Liver (tissue), 8 donors: ENCODE measurements at regions not wholly inside any gene's neighbourhood (a gene's known extent, or its start where the extent isn't known, plus 50 kb on each side); places are given as distances from the start of the nearest gene placed in this dataset.

ENCODE experiments used
- DNase-seq: peaks from one replicate; pipeline ENCODE4 v3.0.0-alpha.2; 2017; ENCODE audit warnings: low spot score
- H3K27ac ChIP-seq, 2 donors: one replicate each; pipeline ENCODE4 v1.7.0; 2013; ENCODE audit warnings: inconsistent platforms in 2 of 2, low read length in 2 of 2, control low read depth in 1 of 2, low read depth in 1 of 2, mild to moderate bottlenecking in 1 of 2
- H3K27me3 ChIP-seq, 4 donors: one replicate each; pipeline versions ENCODE4 v1.6.1 to v1.7.0; 2013; ENCODE audit warnings: low read length in 3 of 4, inconsistent platforms in 1 of 4, mild to moderate bottlenecking in 1 of 4, moderate library complexity in 1 of 4; ENCODE audit not compliant: control insufficient read depth in 4 of 4, insufficient read depth in 4 of 4
- H3K36me3 ChIP-seq, 4 donors: one replicate each; pipeline versions ENCODE4 v1.6.1 to v1.7.0; 2013; ENCODE audit warnings: low read length in 3 of 4, mild to moderate bottlenecking in 3 of 4, low read depth in 1 of 4, moderate library complexity in 1 of 4; ENCODE audit not compliant: control insufficient read depth in 4 of 4, insufficient read depth in 3 of 4
- H3K4me1 ChIP-seq, 4 donors: one replicate each; pipeline versions ENCODE4 v1.6.1 to v1.7.0; 2013; ENCODE audit warnings: low read length in 3 of 4, mild to moderate bottlenecking in 3 of 4, moderate library complexity in 1 of 4; ENCODE audit not compliant: control insufficient read depth in 4 of 4, insufficient read depth in 4 of 4
- H3K4me3 ChIP-seq, 3 donors: one replicate each; pipeline versions ENCODE4 v1.6.1 to v1.7.0; 2013; ENCODE audit warnings: low read length in 3 of 3, control low read depth in 1 of 3, low read depth in 1 of 3, mild to moderate bottlenecking in 1 of 3
- H3K9ac ChIP-seq, 2 donors: one replicate each; pipeline ENCODE4 v1.7.0; 2013; ENCODE audit warnings: low read length in 2 of 2, mild to moderate bottlenecking in 2 of 2, moderate library complexity in 2 of 2, control low read depth in 1 of 2, low read depth in 1 of 2
- H3K9me3 ChIP-seq, 4 donors: one replicate each; pipeline versions ENCODE4 v1.6.1 to v1.7.0; 2013; ENCODE audit warnings: low read length in 3 of 4; ENCODE audit not compliant: control insufficient read depth in 4 of 4
- EGR1 ChIP-seq, 2 donors: IDR thresholded peaks; 2 replicates each; pipeline ENCODE4 v1.6.1; 2016 to 2018; ENCODE audit warnings: antibody characterized with exemption in 2 of 2, low read depth in 2 of 2
- FOXA2 ChIP-seq: IDR thresholded peaks from 2 replicates; pipeline ENCODE4 v1.6.1; 2016; ENCODE audit warnings: antibody characterized with exemption
- GABPA ChIP-seq, 2 donors: IDR thresholded peaks in 1 of 2; conservative IDR thresholded peaks in 1 of 2; 2 replicates each; pipeline ENCODE4 v1.6.1; 2016; ENCODE audit warnings: antibody characterized with exemption in 2 of 2, mild to moderate bottlenecking in 1 of 2, moderate library complexity in 1 of 2
- HNF4A ChIP-seq, 2 donors: conservative IDR thresholded peaks; 2 replicates each; pipeline ENCODE4 v1.6.1; 2016; ENCODE audit warnings: antibody characterized with exemption in 2 of 2, mild to moderate bottlenecking in 2 of 2
- HNF4G ChIP-seq: IDR thresholded peaks from 2 replicates; pipeline ENCODE4 v1.6.1; 2016; ENCODE audit warnings: antibody characterized with exemption
- JUND ChIP-seq, 2 donors: IDR thresholded peaks; 2 replicates each; pipeline ENCODE4 v1.6.1; 2016; ENCODE audit warnings: antibody characterized with exemption in 2 of 2
- RAD21 ChIP-seq, 2 donors: IDR thresholded peaks; 2 replicates each; pipeline ENCODE4 v1.6.1; 2016; ENCODE audit warnings: antibody characterized with exemption in 2 of 2, mild to moderate bottlenecking in 2 of 2
- RXRA ChIP-seq, 2 donors: IDR thresholded peaks; 2 replicates each; pipeline ENCODE4 v1.6.1; 2017 to 2018; ENCODE audit warnings: antibody characterized with exemption in 2 of 2, mild to moderate bottlenecking in 1 of 2
- SP1 ChIP-seq: IDR thresholded peaks from 2 replicates; pipeline ENCODE4 v1.6.1; 2018; ENCODE audit warnings: antibody characterized with exemption, mild to moderate bottlenecking
- TAF1 ChIP-seq: conservative IDR thresholded peaks from 2 replicates; pipeline ENCODE4 v1.6.1; 2016; ENCODE audit warnings: antibody characterized with exemption, mild to moderate bottlenecking
- YY1 ChIP-seq: IDR thresholded peaks from 2 replicates; pipeline ENCODE4 v1.6.1; 2016; ENCODE audit warnings: antibody characterized with exemption, mild to moderate bottlenecking
- WGBS: extraction: QIAGEN DNeasy Blood & Tissue Kit; methylation state at CpG from one replicate; pipeline ENCODE4 v1.1.7; 2013; 5-methylcytosine and 5-hydroxymethylcytosine counted together
- TF ChIP-seq, protein P1 (sequence below): IDR thresholded peaks from 2 replicates; pipeline ENCODE4 v1.6.1; 2016; ENCODE audit warnings: antibody characterized with exemption, mild to moderate bottlenecking
- TF ChIP-seq, protein P2 (sequence below): fragments of 150-350 bp; IDR thresholded peaks from 2 replicates; pipeline ENCODE4 v1.5.1; 2017; ENCODE audit warnings: improper control_type of control experiment, low read depth, low read length; ENCODE audit not compliant: missing input control
- TF ChIP-seq, protein P3 (sequence below): IDR thresholded peaks from 2 replicates; pipeline ENCODE4 v1.6.1; 2016; ENCODE audit warnings: antibody characterized with exemption
- TF ChIP-seq, protein P4 (sequence below): IDR thresholded peaks from 2 replicates; pipeline ENCODE4 v1.6.1; 2016; ENCODE audit warnings: antibody characterized with exemption
- TF ChIP-seq, protein P5 (sequence below): IDR thresholded peaks from 2 replicates; pipeline ENCODE4 v1.6.1; 2016; ENCODE audit warnings: antibody characterized with exemption
- donor health status: healthy.
- donor health status: healthy.
- donor health status: healthy.
- donor health status: healthy.
- donor health status: healthy.

DNA sequence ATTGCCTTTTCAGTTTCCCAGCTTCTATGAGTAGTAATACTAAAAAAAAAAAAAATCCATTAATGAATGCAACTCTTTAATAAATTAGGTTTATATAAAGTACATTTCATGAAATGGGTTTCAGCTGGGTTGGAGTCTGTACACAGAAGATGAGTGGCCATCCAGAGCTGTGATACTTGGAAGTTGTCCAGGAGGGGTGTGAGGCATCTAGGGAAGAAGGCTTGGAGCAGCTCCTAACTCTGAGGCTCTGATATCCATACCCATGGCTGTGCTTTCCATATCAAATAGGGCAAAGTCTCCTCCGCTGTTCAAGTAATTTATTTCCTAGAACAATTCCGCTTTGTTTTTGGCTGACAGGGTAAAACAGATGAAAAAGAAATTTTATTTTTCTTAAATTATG lies 423.3 kb upstream of the TENM3 start:
- Histone ChIP-seq H3K9me3 (peaks cover 0 to 2% (median 0%) of the 10 kb centered on the region in 4 donors), H3K9ac (no peak overlapping the region), H3K4me3 (no peak overlapping the region), H3K36me3 (no peaks in the 10 kb centered on the region), H3K27ac (no peak overlapping the region), H3K27me3 (peaks cover 0 to 2% (median 0%) of the 10 kb centered on the region in 4 donors), H3K4me1 (no peaks in the 10 kb centered on the region)
- WGBS = 80% methylated on average over 2 of the region's 2 CpGs
- DNase-seq = no peak
- TF ChIP-seq SP1 = no peak
- TF ChIP-seq GABPA (IDR thresholded peaks at IDR 0.05 in 1 of 2, conservative IDR thresholded peaks at IDR 0.05 in 1 of 2) = no peak
- no peak for TF ChIP-seq HNF4A (conservative IDR thresholded peaks at IDR 0.05)
- TF ChIP-seq, protein P1, sequence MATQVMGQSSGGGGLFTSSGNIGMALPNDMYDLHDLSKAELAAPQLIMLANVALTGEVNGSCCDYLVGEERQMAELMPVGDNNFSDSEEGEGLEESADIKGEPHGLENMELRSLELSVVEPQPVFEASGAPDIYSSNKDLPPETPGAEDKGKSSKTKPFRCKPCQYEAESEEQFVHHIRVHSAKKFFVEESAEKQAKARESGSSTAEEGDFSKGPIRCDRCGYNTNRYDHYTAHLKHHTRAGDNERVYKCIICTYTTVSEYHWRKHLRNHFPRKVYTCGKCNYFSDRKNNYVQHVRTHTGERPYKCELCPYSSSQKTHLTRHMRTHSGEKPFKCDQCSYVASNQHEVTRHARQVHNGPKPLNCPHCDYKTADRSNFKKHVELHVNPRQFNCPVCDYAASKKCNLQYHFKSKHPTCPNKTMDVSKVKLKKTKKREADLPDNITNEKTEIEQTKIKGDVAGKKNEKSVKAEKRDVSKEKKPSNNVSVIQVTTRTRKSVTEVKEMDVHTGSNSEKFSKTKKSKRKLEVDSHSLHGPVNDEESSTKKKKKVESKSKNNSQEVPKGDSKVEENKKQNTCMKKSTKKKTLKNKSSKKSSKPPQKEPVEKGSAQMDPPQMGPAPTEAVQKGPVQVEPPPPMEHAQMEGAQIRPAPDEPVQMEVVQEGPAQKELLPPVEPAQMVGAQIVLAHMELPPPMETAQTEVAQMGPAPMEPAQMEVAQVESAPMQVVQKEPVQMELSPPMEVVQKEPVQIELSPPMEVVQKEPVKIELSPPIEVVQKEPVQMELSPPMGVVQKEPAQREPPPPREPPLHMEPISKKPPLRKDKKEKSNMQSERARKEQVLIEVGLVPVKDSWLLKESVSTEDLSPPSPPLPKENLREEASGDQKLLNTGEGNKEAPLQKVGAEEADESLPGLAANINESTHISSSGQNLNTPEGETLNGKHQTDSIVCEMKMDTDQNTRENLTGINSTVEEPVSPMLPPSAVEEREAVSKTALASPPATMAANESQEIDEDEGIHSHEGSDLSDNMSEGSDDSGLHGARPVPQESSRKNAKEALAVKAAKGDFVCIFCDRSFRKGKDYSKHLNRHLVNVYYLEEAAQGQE = no peak
- TF ChIP-seq, protein P2, sequence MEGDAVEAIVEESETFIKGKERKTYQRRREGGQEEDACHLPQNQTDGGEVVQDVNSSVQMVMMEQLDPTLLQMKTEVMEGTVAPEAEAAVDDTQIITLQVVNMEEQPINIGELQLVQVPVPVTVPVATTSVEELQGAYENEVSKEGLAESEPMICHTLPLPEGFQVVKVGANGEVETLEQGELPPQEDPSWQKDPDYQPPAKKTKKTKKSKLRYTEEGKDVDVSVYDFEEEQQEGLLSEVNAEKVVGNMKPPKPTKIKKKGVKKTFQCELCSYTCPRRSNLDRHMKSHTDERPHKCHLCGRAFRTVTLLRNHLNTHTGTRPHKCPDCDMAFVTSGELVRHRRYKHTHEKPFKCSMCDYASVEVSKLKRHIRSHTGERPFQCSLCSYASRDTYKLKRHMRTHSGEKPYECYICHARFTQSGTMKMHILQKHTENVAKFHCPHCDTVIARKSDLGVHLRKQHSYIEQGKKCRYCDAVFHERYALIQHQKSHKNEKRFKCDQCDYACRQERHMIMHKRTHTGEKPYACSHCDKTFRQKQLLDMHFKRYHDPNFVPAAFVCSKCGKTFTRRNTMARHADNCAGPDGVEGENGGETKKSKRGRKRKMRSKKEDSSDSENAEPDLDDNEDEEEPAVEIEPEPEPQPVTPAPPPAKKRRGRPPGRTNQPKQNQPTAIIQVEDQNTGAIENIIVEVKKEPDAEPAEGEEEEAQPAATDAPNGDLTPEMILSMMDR = no peak
- TF ChIP-seq EGR1 (IDR thresholded peaks at IDR 0.05; ENCODE audit: low read depth in 2 of 2) = no peak
- TF ChIP-seq YY1 = no peak
- no peak for TF ChIP-seq HNF4G
- no peak for TF ChIP-seq TAF1
- TF ChIP-seq FOXA2 = no peak
- TF ChIP-seq, protein P3, sequence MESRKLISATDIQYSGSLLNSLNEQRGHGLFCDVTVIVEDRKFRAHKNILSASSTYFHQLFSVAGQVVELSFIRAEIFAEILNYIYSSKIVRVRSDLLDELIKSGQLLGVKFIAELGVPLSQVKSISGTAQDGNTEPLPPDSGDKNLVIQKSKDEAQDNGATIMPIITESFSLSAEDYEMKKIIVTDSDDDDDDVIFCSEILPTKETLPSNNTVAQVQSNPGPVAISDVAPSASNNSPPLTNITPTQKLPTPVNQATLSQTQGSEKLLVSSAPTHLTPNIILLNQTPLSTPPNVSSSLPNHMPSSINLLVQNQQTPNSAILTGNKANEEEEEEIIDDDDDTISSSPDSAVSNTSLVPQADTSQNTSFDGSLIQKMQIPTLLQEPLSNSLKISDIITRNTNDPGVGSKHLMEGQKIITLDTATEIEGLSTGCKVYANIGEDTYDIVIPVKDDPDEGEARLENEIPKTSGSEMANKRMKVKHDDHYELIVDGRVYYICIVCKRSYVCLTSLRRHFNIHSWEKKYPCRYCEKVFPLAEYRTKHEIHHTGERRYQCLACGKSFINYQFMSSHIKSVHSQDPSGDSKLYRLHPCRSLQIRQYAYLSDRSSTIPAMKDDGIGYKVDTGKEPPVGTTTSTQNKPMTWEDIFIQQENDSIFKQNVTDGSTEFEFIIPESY = no peak
- no peak for TF ChIP-seq JUND (IDR thresholded peaks at IDR 0.05)
- TF ChIP-seq, protein P4, sequence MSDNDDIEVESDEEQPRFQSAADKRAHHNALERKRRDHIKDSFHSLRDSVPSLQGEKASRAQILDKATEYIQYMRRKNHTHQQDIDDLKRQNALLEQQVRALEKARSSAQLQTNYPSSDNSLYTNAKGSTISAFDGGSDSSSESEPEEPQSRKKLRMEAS = no peak
- TF ChIP-seq, protein P5, sequence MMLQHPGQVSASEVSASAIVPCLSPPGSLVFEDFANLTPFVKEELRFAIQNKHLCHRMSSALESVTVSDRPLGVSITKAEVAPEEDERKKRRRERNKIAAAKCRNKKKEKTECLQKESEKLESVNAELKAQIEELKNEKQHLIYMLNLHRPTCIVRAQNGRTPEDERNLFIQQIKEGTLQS = no peak
- no peak for TF ChIP-seq RXRA (IDR thresholded peaks at IDR 0.05)
- no peak for TF ChIP-seq RAD21 (IDR thresholded peaks at IDR 0.05)

DNA sequence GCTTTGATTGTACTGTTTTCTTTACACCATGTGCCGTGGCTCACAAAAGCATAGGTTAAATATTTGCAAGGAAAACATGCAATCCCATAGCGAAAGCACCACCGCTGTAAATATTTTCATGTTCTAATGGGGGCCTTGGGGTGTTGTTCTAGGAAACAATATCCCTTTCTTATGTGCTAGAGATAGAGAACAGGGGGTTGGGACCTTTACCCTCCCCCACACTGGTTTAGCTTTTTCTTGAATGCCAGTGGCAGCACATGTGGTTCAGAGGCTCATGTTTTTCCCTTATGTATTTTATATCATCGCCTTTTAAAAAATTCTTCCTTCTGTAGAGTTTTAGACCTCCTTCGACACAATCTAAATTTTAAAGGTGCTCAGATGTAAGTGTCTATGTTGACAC lies 422.6 kb upstream of the TENM3 start:
- no peak for DNase-seq
- 53% methylated on average over 5 of the region's 5 CpGs for WGBS
- peaks cover 0 to 2% (median 0%) of the 10 kb centered on the region in 4 donors for H3K27me3 ChIP-seq

More for the DNA sequence above, 422.6 kb upstream of the TENM3 start:
- peaks cover 0 to 2% (median 0%) of the 10 kb centered on the region in 4 donors for H3K9me3 ChIP-seq
- H3K4me3 ChIP-seq = no peak overlapping the region
- no peak overlapping the region for H3K9ac ChIP-seq
- no peaks in the 10 kb centered on the region for H3K36me3 ChIP-seq
- TF ChIP-seq HNF4A (conservative IDR thresholded peaks at IDR 0.05) (no peak), FOXA2 (no peak), GABPA (IDR thresholded peaks at IDR 0.05 in 1 of 2, conservative IDR thresholded peaks at IDR 0.05 in 1 of 2) (no peak)
- no peaks in the 10 kb centered on the region for H3K4me1 ChIP-seq
- H3K27ac ChIP-seq = no peak overlapping the region
